SK-N-SH (cell line): ENCODE measurements at regions not wholly inside any gene's neighbourhood (a gene's known extent, or its start where the extent isn't known, plus 50 kb on each side); places are given as distances from the start of the nearest gene placed in this dataset.

ENCODE experiments used
- CTCF ChIA-PET: fragments of 300-600, 350-600 bp; formaldehyde crosslinking; extraction: SDS; loops from one replicate; lab custom pipeline; 2021; lab: Yijun Ruan, JAX
- POLR2A ChIA-PET: fragments of 350-600 bp; sonication (Branson Sonifier 250); formaldehyde crosslinking; extraction: SDS; loops from one replicate; lab custom pipeline; 2020; ENCODE audit warnings: antibody characterized with exemption, inconsistent platforms; lab: Yijun Ruan, JAX
- DNase-seq: peaks from one replicate; pipeline ENCODE4 v3.0.0; 2012
- H2AFZ ChIP-seq: fragments of 200-600 bp; sonication (generic); 2 replicates; pipeline ENCODE4 v1.8.1; 2016; ENCODE audit warnings: antibody characterized with exemption, mild to moderate bottlenecking, low read depth
- H3F3A ChIP-seq: fragments of 200-600 bp; sonication (generic); replicated peaks from 2 replicates; pipeline ENCODE3; 2016; ENCODE audit warnings: antibody characterized with exemption, mild to moderate bottlenecking; ENCODE audit not compliant: insufficient read depth
- H3K27ac ChIP-seq, 2 experiments: fragments of 200-500 bp in 1 of 2; fragments of 200-600 bp in 1 of 2; sonication (Bioruptor generic) in 1 of 2; sonication (generic), shearing (Covaris generic) in 1 of 2; 2 replicates each; pipeline versions ENCODE4 v1.5.1 to v1.6.1; 2014 to 2016; ENCODE audit warnings: low read depth in 2 of 2, inconsistent platforms in 1 of 2, low read length in 1 of 2, mild to moderate bottlenecking in 1 of 2, mixed read lengths in 1 of 2
- H3K27me3 ChIP-seq: fragments of 200-600 bp; sonication (generic), shearing (Covaris generic); 2 replicates; pipeline ENCODE4 v1.6.1; 2016; ENCODE audit warnings: mixed run types; ENCODE audit not compliant: insufficient read depth
- H3K36me3 ChIP-seq, 2 experiments: fragments of 200-500 bp in 1 of 2; fragments of 200-600 bp in 1 of 2; sonication (Bioruptor generic) in 1 of 2; sonication (generic) in 1 of 2; replicated peaks in 1 of 2; 2 replicates each; pipeline versions ENCODE3 to v1.5.1; 2014 to 2016; ENCODE audit warnings: low read length in 1 of 2, mild to moderate bottlenecking in 1 of 2; ENCODE audit not compliant: insufficient read depth in 2 of 2, control insufficient read depth in 1 of 2
- H3K4me1 ChIP-seq, 2 experiments: fragments of 200-500 bp in 1 of 2; fragments of 200-600 bp in 1 of 2; sonication (Bioruptor generic) in 1 of 2; sonication (generic), shearing (Covaris generic) in 1 of 2; 2 replicates each; pipeline versions ENCODE4 v1.5.1 to v1.6.1; 2014 to 2016; ENCODE audit warnings: low read depth in 1 of 2, low read length in 1 of 2, mixed run types in 1 of 2; ENCODE audit not compliant: insufficient read depth in 2 of 2, control insufficient read depth in 1 of 2
- H3K4me2 ChIP-seq: fragments of 200-600 bp; sonication (generic), shearing (Covaris generic); 2 replicates; pipeline ENCODE4 v1.6.1; 2017; ENCODE audit warnings: mixed run types
- H3K4me3 ChIP-seq, 2 experiments: fragments of 200-500 bp in 1 of 2; fragments of 200-600 bp in 1 of 2; sonication (Bioruptor generic) in 1 of 2; sonication (generic), shearing (Covaris generic) in 1 of 2; 2 replicates each; pipeline versions ENCODE4 v1.5.1 to v1.8.1; 2014 to 2016; ENCODE audit warnings: low read depth in 2 of 2, inconsistent platforms in 1 of 2, low read length in 1 of 2, mild to moderate bottlenecking in 1 of 2, mixed read lengths in 1 of 2, moderate library complexity in 1 of 2
- H3K79me2 ChIP-seq: fragments of 200-600 bp; sonication (generic); 2 replicates; pipeline ENCODE4 v1.8.1; 2017; ENCODE audit warnings: mild to moderate bottlenecking; ENCODE audit not compliant: insufficient read depth
- H3K9ac ChIP-seq: fragments of 200-600 bp; sonication (generic); 2 replicates; pipeline ENCODE4 v1.6.1; 2017; ENCODE audit warnings: mixed run types
- H3K9me2 ChIP-seq: fragments of 200-600 bp; sonication (generic); 2 replicates; pipeline ENCODE4 v1.6.1; 2017; ENCODE audit warnings: mixed run types
- H3K9me3 ChIP-seq: fragments of 200-600 bp; sonication (generic); 2 replicates; pipeline ENCODE4 v1.6.1; 2017; ENCODE audit warnings: mixed run types, mild to moderate bottlenecking, moderate library complexity
- H4K20me1 ChIP-seq: fragments of 200-600 bp; sonication (generic); 2 replicates; pipeline ENCODE4 v1.6.1; 2017; ENCODE audit warnings: mild to moderate bottlenecking, mixed run types; ENCODE audit not compliant: insufficient read depth
- CHD2 ChIP-seq: fragments of 150-350 bp; IDR thresholded peaks from 2 replicates; pipeline ENCODE4 v1.6.1; 2018; ENCODE audit warnings: low read length; ENCODE audit not compliant: partially characterized antibody
- ELF1 ChIP-seq: IDR thresholded peaks from 2 replicates; pipeline ENCODE4 v1.4.0; 2012
- EP300 ChIP-seq, 2 experiments: IDR thresholded peaks; 2 replicates each; pipeline versions ENCODE4 v1.4.0 to v1.6.1; 2012; ENCODE audit warnings: borderline replicate concordance in 1 of 2, low read depth in 1 of 2, low read length in 1 of 2
- FOSL2 ChIP-seq: IDR thresholded peaks from 2 replicates; pipeline ENCODE4 v1.4.0; 2012; ENCODE audit warnings: low read depth, mild to moderate bottlenecking, moderate library complexity, borderline replicate concordance
- FOXJ3 ChIP-seq: sonication (generic); formaldehyde crosslinking; IDR thresholded peaks from 2 replicates; pipeline ENCODE4 v1.5.1; 2020; ENCODE audit warnings: mild to moderate bottlenecking, missing genetic modification reagents
- FOXM1 ChIP-seq: IDR thresholded peaks from 2 replicates; pipeline ENCODE4 v1.4.0; 2012; ENCODE audit warnings: low read depth, mild to moderate bottlenecking
- GATA2 ChIP-seq: sonication (generic); formaldehyde crosslinking; IDR thresholded peaks from 2 replicates; pipeline ENCODE4 v1.5.0; 2020; ENCODE audit warnings: mild to moderate bottlenecking, missing genetic modification reagents
- IRF3 ChIP-seq: fragments of 150-350 bp; IDR thresholded peaks from 2 replicates; pipeline ENCODE4 v1.6.1; 2016; ENCODE audit warnings: mild to moderate bottlenecking, low read depth, low read length
- JUND ChIP-seq: IDR thresholded peaks from 2 replicates; pipeline ENCODE4 v1.4.0; 2012
- MXI1 ChIP-seq: IDR thresholded peaks from 2 replicates; pipeline ENCODE4 v1.6.1; 2012; ENCODE audit warnings: mild to moderate bottlenecking, low read depth, low read length, improper control_type of control experiment
- NFIC ChIP-seq: IDR thresholded peaks from 2 replicates; pipeline ENCODE4 v1.4.0; 2012; ENCODE audit warnings: borderline replicate concordance
- PBX3 ChIP-seq: IDR thresholded peaks from 2 replicates; pipeline ENCODE4; 2012
- POLR2AphosphoS5 ChIP-seq: IDR thresholded peaks from 2 replicates; pipeline ENCODE4 v1.6.1; 2012; ENCODE audit warnings: low read depth, low read length
- RAD21 ChIP-seq: IDR thresholded peaks from 2 replicates; pipeline ENCODE4 v1.6.1; 2012; ENCODE audit warnings: mild to moderate bottlenecking, low read length
- RFX5 ChIP-seq: IDR thresholded peaks from 2 replicates; pipeline ENCODE4 v1.6.1; 2012; ENCODE audit warnings: mild to moderate bottlenecking, improper control_type of control experiment, low read length
- RXRA ChIP-seq: IDR thresholded peaks from 2 replicates; pipeline ENCODE4 v1.4.0; 2012; ENCODE audit warnings: low read depth, mild to moderate bottlenecking, borderline replicate concordance
- SIN3A ChIP-seq: IDR thresholded peaks from 2 replicates; pipeline ENCODE4 v1.6.1; 2012; ENCODE audit warnings: low read depth, mild to moderate bottlenecking, low read length, moderate library complexity, borderline replicate concordance
- SMC3 ChIP-seq: IDR thresholded peaks from 2 replicates; pipeline ENCODE4 v1.6.1; 2012; ENCODE audit warnings: low read depth, low read length, improper control_type of control experiment
- TAF1 ChIP-seq: IDR thresholded peaks from 2 replicates; pipeline ENCODE4 v1.6.1; 2012; ENCODE audit warnings: low read depth, mild to moderate bottlenecking, low read length, moderate library complexity, borderline replicate concordance
- TCF12 ChIP-seq: IDR thresholded peaks from 2 replicates; pipeline ENCODE4 v1.4.0; 2012
- TEAD4 ChIP-seq: IDR thresholded peaks from 2 replicates; pipeline ENCODE4 v1.4.0; 2012; ENCODE audit warnings: mild to moderate bottlenecking, borderline replicate concordance; ENCODE audit not compliant: insufficient read depth
- USF1 ChIP-seq: IDR thresholded peaks from 2 replicates; pipeline ENCODE4 v1.4.0; 2012; ENCODE audit warnings: low read depth, borderline replicate concordance
- USF2 ChIP-seq: fragments of 150-350 bp; IDR thresholded peaks from 2 replicates; pipeline ENCODE4 v1.6.1; 2017; ENCODE audit warnings: antibody characterized with exemption, low read length, low read depth, borderline replicate concordance
- YY1 ChIP-seq: IDR thresholded peaks from 2 replicates; pipeline ENCODE4 v1.4.0; 2012; ENCODE audit warnings: low read depth, mild to moderate bottlenecking
- WGBS: methylation state at CpG from one replicate; pipeline ENCODE4 v1.1.6; 2017; ENCODE audit warnings: low lambda C conversion rate; 5-methylcytosine and 5-hydroxymethylcytosine counted together
- TF ChIP-seq, protein P1 (sequence below): fragments of 200-600 bp; sonication (generic); IDR thresholded peaks from 2 replicates; pipeline ENCODE4 v1.6.1; 2017; ENCODE audit warnings: antibody characterized with exemption, mild to moderate bottlenecking, moderate library complexity

- WGBS = 20% methylated on average over 1 of the region's 1 CpG
- H3K9me2 ChIP-seq = no peaks in the 10 kb centered on the region
- ChIA-PET POLR2A (no interaction called here), CTCF (no interaction called here)
- H2AFZ ChIP-seq = no peak overlapping the region
- H4K20me1 ChIP-seq = no peaks in the 10 kb centered on the region
- H3K4me1 ChIP-seq = no peaks in the 10 kb centered on the region
- H3K79me2 ChIP-seq = no peaks in the 10 kb centered on the region
- no peaks in the 10 kb centered on the region for H3K27me3 ChIP-seq
- H3F3A ChIP-seq = no peaks in the 10 kb centered on the region
- no peak overlapping the region for H3K4me2 ChIP-seq
- no peak for DNase-seq
- no peak overlapping the region for H3K9ac ChIP-seq
- no peak overlapping the region for H3K27ac ChIP-seq
- H3K9me3 ChIP-seq = no peaks in the 10 kb centered on the region
- H3K36me3 ChIP-seq = no peaks in the 10 kb centered on the region
- H3K4me3 ChIP-seq = no peak overlapping the region
- no peak for TF ChIP-seq GATA2 (CRISPR knock-in tag)
- TF ChIP-seq FOXM1 = no peak
- no peak for TF ChIP-seq SMC3
- no peak for TF ChIP-seq USF2
- TF ChIP-seq RFX5 = no peak
- no peak for TF ChIP-seq SIN3A
- no peak for TF ChIP-seq MXI1
- no peak for TF ChIP-seq EP300 (IDR thresholded peaks at IDR 0.05; ENCODE audit: borderline replicate concordance in 1 of 2, low read depth in 1 of 2, low read length in 1 of 2)
- TF ChIP-seq TCF12 = no peak
- no peak for TF ChIP-seq JUND
- TF ChIP-seq USF1 = no peak
- TF ChIP-seq RXRA = no peak
- TF ChIP-seq FOXJ3 (CRISPR knock-in tag) = no peak
- no peak for TF ChIP-seq NFIC
- TF ChIP-seq POLR2AphosphoS5 = no peak
- no peak for TF ChIP-seq PBX3
- TF ChIP-seq TAF1 = no peak
- no peak for TF ChIP-seq FOSL2
Observed at GRCh38 chr14:38775986-38776385, 327.0 kb downstream of the SEC23A start.

GRCh38 chr14:38774162-38774561 lies 328.9 kb downstream of the SEC23A start:
- no peak for TF ChIP-seq YY1
- no peak for TF ChIP-seq JUND
- no peak for TF ChIP-seq NFIC
- no peak for TF ChIP-seq RAD21
- no peak for TF ChIP-seq POLR2AphosphoS5
- no peak for TF ChIP-seq CHD2
- no peak for TF ChIP-seq IRF3
- no peak for TF ChIP-seq ELF1
- no peak for TF ChIP-seq SIN3A
- TF ChIP-seq FOSL2 = no peak
- TF ChIP-seq RXRA = no peak
- TF ChIP-seq SMC3 = no peak
- TF ChIP-seq GATA2 (CRISPR knock-in tag) = no peak
- no peak for TF ChIP-seq TCF12
- TF ChIP-seq, protein P1, sequence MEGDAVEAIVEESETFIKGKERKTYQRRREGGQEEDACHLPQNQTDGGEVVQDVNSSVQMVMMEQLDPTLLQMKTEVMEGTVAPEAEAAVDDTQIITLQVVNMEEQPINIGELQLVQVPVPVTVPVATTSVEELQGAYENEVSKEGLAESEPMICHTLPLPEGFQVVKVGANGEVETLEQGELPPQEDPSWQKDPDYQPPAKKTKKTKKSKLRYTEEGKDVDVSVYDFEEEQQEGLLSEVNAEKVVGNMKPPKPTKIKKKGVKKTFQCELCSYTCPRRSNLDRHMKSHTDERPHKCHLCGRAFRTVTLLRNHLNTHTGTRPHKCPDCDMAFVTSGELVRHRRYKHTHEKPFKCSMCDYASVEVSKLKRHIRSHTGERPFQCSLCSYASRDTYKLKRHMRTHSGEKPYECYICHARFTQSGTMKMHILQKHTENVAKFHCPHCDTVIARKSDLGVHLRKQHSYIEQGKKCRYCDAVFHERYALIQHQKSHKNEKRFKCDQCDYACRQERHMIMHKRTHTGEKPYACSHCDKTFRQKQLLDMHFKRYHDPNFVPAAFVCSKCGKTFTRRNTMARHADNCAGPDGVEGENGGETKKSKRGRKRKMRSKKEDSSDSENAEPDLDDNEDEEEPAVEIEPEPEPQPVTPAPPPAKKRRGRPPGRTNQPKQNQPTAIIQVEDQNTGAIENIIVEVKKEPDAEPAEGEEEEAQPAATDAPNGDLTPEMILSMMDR = no peak
- TF ChIP-seq TEAD4 = no peak
- TF ChIP-seq TAF1 = no peak
- Histone ChIP-seq H3K9me2 (no peaks in the 10 kb centered on the region), H3K4me1 (no peaks in the 10 kb centered on the region), H4K20me1 (no peaks in the 10 kb centered on the region), H3K36me3 (no peaks in the 10 kb centered on the region), H3F3A (no peaks in the 10 kb centered on the region), H3K27me3 (no peaks in the 10 kb centered on the region), H3K9ac (no peak overlapping the region), H3K4me3 (no peak overlapping the region), H3K9me3 (no peaks in the 10 kb centered on the region), H3K79me2 (no peaks in the 10 kb centered on the region), H3K27ac (no peak overlapping the region), H3K4me2 (no peak overlapping the region), H2AFZ (no peak overlapping the region)
- POLR2A ChIA-PET = no interaction called here
- CTCF ChIA-PET = no interaction called here
- DNase-seq = no peak
